CD4-positive, CD25-positive, alpha-beta regulatory T cell (primary cell): ENCODE measurements at regions not wholly inside any gene's neighbourhood (a gene's known extent, or its start where the extent isn't known, plus 50 kb on each side); places are given as distances from the start of the nearest gene placed in this dataset.
"Not testable (repeated sequence)": the region's sequence is repeated elsewhere in the genome, so short reads cannot be mapped to it uniquely, and the experiment has no call there.

Experiments
- ATAC-seq, 2 donors: fragments of 150-1000 bp; cut with Tn5 transposase; one replicate each; pipeline ENCODE4 v1.10.0; 2021; ENCODE audit warnings: low read depth in 2 of 2, moderate number of reproducible peaks in 2 of 2, moderate library complexity in 1 of 2
- DNase-seq, 3 donors: peaks; one replicate each; pipeline versions ENCODE4 v3.0.0 to v3.0.0-alpha.2; 2012 to 2022; ENCODE audit warnings: mixed read lengths in 1 of 3
- H3K27ac ChIP-seq: one replicate; pipeline ENCODE4 v1.7.0; 2013; ENCODE audit warnings: mild to moderate bottlenecking, low read length; ENCODE audit not compliant: insufficient read depth, poor library complexity, severe bottlenecking
- H3K27me3 ChIP-seq: one replicate; pipeline ENCODE4 v1.7.0; 2013; ENCODE audit warnings: low read length; ENCODE audit not compliant: control insufficient read depth, insufficient read depth
- H3K36me3 ChIP-seq: one replicate; pipeline ENCODE4 v1.7.0; 2013; ENCODE audit warnings: mild to moderate bottlenecking, low read length, moderate library complexity; ENCODE audit not compliant: control insufficient read depth, insufficient read depth
- H3K4me1 ChIP-seq: 2 replicates; pipeline ENCODE4 v1.7.0; 2013; ENCODE audit warnings: mild to moderate bottlenecking, low read length; ENCODE audit not compliant: insufficient read depth, control insufficient read depth, poor library complexity, severe bottlenecking
- H3K4me3 ChIP-seq: one replicate; pipeline ENCODE4 v1.7.0; 2013; ENCODE audit warnings: low read depth, mild to moderate bottlenecking, low read length, moderate library complexity
- H3K9me3 ChIP-seq, 2 experiments: 1 replicate in 1 of 2; 2 replicates in 1 of 2; pipeline ENCODE4 v1.7.0; 2013; ENCODE audit warnings: low read length in 2 of 2, mild to moderate bottlenecking in 1 of 2, moderate library complexity in 1 of 2; ENCODE audit not compliant: control insufficient read depth in 2 of 2
- H3K27ac Mint-ChIP-seq, 3 donors: one replicate each; pipeline ENCODE4 v1.8.0; 2020 to 2022; ENCODE audit warnings: mild to moderate bottlenecking in 3 of 3, mixed read lengths in 3 of 3, moderate library complexity in 2 of 3
- H3K27me3 Mint-ChIP-seq: one replicate; pipeline ENCODE4 v1.8.0; 2022; ENCODE audit warnings: mild to moderate bottlenecking, mixed read lengths
- H3K36me3 Mint-ChIP-seq: one replicate; pipeline ENCODE4 v1.8.0; 2020; ENCODE audit warnings: mixed read lengths
- H3K4me1 Mint-ChIP-seq, 4 donors: one replicate each; pipeline ENCODE4 v1.8.0; 2020 to 2022; ENCODE audit warnings: mixed read lengths in 4 of 4, mild to moderate bottlenecking in 1 of 4
- H3K4me3 Mint-ChIP-seq, 4 donors: one replicate each; pipeline ENCODE4 v1.8.0; 2020 to 2022; ENCODE audit warnings: mild to moderate bottlenecking in 4 of 4, mixed read lengths in 4 of 4, moderate library complexity in 3 of 4
- H3K9me3 Mint-ChIP-seq, 7 donors: one replicate each; pipeline ENCODE4 v1.8.0; 2020 to 2022; ENCODE audit warnings: mixed read lengths in 7 of 7, mild to moderate bottlenecking in 3 of 7, moderate library complexity in 2 of 7

DNA sequence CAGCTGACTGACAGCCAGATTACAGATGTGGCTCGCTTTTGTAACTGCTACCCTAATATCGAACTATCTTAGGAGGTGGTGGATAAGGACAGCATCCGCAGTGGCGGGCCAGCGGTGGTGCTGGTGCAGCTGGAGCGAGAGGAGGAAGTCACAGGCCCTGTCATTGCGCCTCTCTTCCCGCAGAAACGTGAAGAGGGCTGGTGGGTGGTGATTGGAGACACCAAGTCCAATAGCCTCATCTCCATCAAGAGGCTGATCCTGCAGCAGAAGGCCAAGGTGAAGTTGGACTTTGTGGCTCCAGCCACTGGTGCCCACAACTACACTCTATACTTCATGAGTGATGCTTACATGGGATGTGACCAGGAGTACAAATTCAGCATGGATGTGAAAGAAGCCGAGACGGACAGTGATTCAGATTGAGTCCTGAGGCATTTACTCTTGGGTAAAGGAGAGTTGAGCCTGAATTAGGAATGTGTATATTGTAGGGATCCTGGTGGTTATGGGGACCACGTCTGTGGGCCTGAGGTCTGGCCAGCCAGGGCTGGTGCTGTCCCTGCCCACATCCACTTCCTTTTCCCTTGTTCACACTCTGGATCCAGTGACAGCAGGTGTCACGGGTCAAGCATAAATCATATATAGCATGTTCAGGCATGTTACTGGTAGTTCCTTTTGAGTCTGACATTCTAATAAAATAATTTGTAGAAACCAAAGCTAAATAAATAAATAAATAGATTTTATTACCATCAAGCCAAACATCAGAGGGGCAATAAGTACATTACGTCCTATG is 89.0 kb upstream of the SMURF2 start:
- no peaks in the 10 kb centered on the region for H3K9me3 Mint-ChIP-seq
- no peak overlapping the region for H3K4me3 Mint-ChIP-seq
- Histone ChIP-seq H3K27ac (no peak overlapping the region), H3K4me3 (no peak overlapping the region), H3K4me1 (no peaks in the 10 kb centered on the region), H3K9me3 (no peaks in the 10 kb centered on the region), H3K36me3 (peaks cover 29% of the 10 kb centered on the region), H3K27me3 (no peaks in the 10 kb centered on the region)
- H3K27ac Mint-ChIP-seq = no peak overlapping the region
- no peak for DNase-seq
- peaks cover 40% of the 10 kb centered on the region for H3K36me3 Mint-ChIP-seq
- peaks cover 0 to 1% (median 0%) of the 10 kb centered on the region in 4 donors for H3K4me1 Mint-ChIP-seq
- no peak for ATAC-seq
- no peaks in the 10 kb centered on the region for H3K27me3 Mint-ChIP-seq

DNA sequence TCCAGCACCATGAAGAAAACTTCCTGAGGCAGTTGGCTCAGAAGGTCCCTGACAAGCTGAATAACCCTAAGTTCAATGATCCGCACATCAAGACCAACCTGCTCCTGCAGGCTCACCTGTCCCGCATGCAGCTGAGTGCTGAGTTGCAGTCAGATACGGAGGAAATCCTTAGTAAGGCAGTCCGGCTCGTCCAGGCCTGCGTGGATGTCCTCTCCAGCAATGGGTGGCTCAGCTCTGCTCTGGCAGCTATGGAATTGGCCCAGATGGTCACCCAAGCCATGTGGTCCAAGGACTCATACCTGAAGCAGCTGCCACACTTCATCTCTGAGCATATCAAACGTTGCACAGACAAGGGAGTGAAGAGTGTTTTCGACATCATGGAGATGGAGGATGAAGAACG is 88.4 kb upstream of the SMURF2 start:
- peaks cover 36% of the 10 kb centered on the region for H3K36me3 Mint-ChIP-seq
- no peak overlapping the region for H3K27ac Mint-ChIP-seq
- no peaks in the 10 kb centered on the region for H3K27me3 ChIP-seq
- no peaks in the 10 kb centered on the region for H3K9me3 ChIP-seq
- H3K36me3 ChIP-seq = peaks cover 25% of the 10 kb centered on the region
- no peaks in the 10 kb centered on the region for H3K27me3 Mint-ChIP-seq
- H3K9me3 Mint-ChIP-seq = no peaks in the 10 kb centered on the region
- DNase-seq (no peak), ATAC-seq (no peak)
- H3K4me1 Mint-ChIP-seq = peaks cover 0 to 1% (median 0%) of the 10 kb centered on the region in 4 donors
- no peak overlapping the region for H3K4me3 ChIP-seq
- H3K27ac ChIP-seq = no peak overlapping the region
- H3K4me1 ChIP-seq = no peaks in the 10 kb centered on the region
- H3K4me3 Mint-ChIP-seq = no peak overlapping the region

DNA sequence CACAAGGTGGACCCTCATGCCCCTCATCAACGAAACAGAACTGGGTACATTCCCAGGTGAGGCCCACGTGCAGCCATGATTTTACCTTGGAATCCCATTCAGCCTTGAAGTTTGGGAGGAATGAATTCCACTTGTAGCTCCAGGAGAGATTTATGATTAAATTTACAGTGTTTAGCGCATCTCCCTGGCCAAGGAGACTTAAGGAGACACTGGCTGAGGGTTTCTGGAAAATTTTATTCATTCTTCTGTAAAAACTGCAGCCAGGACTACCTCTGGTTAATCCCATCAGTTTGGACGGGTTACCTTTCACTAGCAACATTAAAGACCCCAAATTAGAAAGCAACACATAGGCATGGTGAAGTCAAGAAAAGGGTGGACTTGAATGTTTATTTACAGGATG is 87.2 kb upstream of the SMURF2 start:
- Mint-ChIP-seq H3K9me3 (no peaks in the 10 kb centered on the region), H3K27me3 (no peaks in the 10 kb centered on the region), H3K4me1 (peaks cover 0 to 1% (median 0%) of the 10 kb centered on the region in 4 donors), H3K36me3 (peaks cover 30% of the 10 kb centered on the region), H3K27ac (no peak overlapping the region), H3K4me3 (no peak overlapping the region)
- Histone ChIP-seq H3K27me3 (no peaks in the 10 kb centered on the region), H3K4me3 (no peak overlapping the region), H3K27ac (no peak overlapping the region), H3K9me3 (no peaks in the 10 kb centered on the region), H3K36me3 (peaks cover 24% of the 10 kb centered on the region), H3K4me1 (no peaks in the 10 kb centered on the region)
- no peak for DNase-seq
- no peak for ATAC-seq

DNA sequence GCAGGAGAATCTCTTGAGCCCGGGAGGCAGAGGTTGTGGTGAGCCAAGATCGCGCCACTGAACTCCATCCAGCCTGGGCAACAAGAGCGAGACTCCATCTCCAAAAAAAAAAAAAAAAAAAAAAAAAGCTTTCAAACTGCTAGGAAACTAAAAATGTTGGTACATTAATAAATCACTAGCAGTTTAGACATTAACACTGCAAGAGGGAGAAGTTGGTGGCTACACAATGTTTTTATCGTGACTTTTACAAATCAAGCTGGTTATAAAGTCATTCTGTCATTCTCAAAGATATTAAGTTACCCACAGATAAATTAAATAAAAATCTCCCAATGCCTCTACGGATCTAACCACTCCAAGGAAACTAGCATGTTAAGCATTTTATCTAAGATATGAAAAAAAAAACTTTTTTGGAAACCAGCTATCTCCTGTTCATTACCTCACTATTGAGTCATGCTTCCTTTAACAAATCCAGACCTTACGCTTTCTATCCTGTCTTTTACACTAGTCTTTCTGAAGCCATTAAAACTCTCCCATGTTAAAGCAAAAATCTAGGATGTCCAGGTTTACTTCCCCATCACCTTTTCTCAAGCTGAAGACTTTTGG is 85.9 kb upstream of the SMURF2 start:
- DNase-seq = no peak
- H3K27ac Mint-ChIP-seq = no peak overlapping the region
- no peak overlapping the region for H3K4me3 Mint-ChIP-seq

DNA sequence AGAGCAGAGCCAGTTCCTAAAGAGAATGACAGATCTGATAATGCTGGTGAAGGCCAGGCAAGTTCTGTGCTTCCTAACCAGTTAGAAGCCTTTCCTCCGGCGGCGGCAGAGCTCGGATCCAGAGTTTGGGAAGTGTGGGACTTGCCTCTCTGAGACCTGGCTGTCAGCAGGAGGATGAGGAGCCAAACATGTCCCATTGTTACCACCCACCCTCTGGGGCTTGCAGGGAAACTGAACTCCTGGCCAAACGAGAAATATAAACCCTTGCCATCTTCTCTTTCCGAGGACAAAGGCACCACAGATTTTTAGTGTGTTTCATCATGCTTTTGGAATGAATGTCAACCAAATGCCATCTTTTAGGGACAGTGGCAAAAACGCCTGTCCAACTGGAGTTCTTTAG is 80.2 kb upstream of the SMURF2 start:
- no peaks in the 10 kb centered on the region for H3K9me3 Mint-ChIP-seq
- H3K4me3 Mint-ChIP-seq = no peak overlapping the region
- H3K27ac Mint-ChIP-seq = no peak overlapping the region
- Histone ChIP-seq H3K27ac (no peak overlapping the region), H3K4me3 (no peak overlapping the region), H3K4me1 (no peaks in the 10 kb centered on the region), H3K9me3 (no peaks in the 10 kb centered on the region), H3K36me3 (no peaks in the 10 kb centered on the region), H3K27me3 (no peaks in the 10 kb centered on the region)
- H3K36me3 Mint-ChIP-seq = no peaks in the 10 kb centered on the region
- H3K27me3 Mint-ChIP-seq = no peaks in the 10 kb centered on the region
- peaks cover 0 to 6% (median 1%) of the 10 kb centered on the region in 4 donors for H3K4me1 Mint-ChIP-seq
- ATAC-seq (no peak), DNase-seq (no peak)

More for the DNA sequence above, 85.9 kb upstream of the SMURF2 start:
- H3K27me3 ChIP-seq = no peaks in the 10 kb centered on the region
- ATAC-seq = no peak
- Mint-ChIP-seq H3K9me3 (no peaks in the 10 kb centered on the region), H3K4me1 (peaks cover 0 to 1% (median 0%) of the 10 kb centered on the region in 4 donors), H3K36me3 (peaks cover 22% of the 10 kb centered on the region), H3K27me3 (no peaks in the 10 kb centered on the region)
- H3K36me3 ChIP-seq = peaks cover 14% of the 10 kb centered on the region
- no peaks in the 10 kb centered on the region for H3K4me1 ChIP-seq
- H3K27ac ChIP-seq = no peak overlapping the region
- H3K9me3 ChIP-seq = no peaks in the 10 kb centered on the region
- no peak overlapping the region for H3K4me3 ChIP-seq

DNA sequence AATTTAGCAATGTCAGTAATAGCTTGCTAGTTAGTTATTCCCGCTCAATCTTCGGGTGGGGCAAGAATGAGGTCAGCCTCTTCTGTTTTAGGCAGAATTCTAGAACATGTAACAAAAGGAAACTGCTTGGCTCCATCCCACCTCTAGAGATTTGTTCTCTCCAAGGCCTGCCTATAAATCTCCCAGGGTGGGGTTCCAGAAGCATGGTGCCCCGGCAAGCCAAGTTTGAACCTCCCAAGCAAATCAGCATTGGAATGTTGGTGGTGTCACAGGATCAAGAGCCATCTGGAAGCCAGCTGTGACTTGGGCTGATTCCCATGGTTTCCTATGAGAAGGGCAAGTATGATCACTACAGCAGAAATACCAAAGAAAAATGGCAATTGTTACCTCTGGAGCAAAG is 79.8 kb upstream of the SMURF2 start:
- not testable (repeated sequence) for H3K4me1 Mint-ChIP-seq, H3K27ac ChIP-seq

DNA sequence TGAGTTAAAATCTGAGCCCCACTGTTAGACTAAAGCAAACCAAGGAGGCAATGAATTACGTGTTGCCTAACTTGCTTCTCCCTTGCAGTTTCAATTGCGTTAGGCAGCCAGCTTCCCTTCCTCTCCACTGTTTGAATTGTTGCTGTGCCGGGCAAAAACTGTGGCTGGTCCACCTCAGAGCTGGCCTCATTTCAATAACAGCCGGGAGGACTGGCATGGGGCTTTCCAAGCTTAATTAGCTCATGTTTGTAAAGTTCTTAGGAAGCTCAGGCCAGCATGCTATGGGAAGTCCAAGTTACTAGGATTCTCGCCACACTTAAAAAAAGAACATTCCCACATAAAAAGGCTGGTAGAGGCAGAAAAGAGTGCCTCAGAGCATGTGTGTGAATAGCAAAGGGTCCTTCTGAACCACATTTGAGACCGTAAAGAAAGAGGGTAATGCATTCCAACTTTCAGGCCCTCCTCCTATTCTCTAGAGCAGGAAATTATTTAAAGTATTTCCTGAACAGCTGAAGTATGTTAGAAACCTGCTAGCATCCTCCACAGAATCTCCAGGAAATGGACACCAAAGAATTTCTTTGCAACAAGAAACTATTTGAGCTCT is 79.0 kb upstream of the SMURF2 start:
- no peak for DNase-seq
- no peaks in the 10 kb centered on the region for H3K36me3 ChIP-seq
- ATAC-seq = no peak
- Mint-ChIP-seq H3K4me3 (no peak overlapping the region), H3K9me3 (no peaks in the 10 kb centered on the region), H3K27ac (peak overlapping the region in 1 of 3 donors; percentile 4), H3K27me3 (no peaks in the 10 kb centered on the region), H3K4me1 (peaks cover 0 to 11% (median 5%) of the 10 kb centered on the region in 4 donors), H3K36me3 (no peaks in the 10 kb centered on the region)
- H3K4me1 ChIP-seq = no peaks in the 10 kb centered on the region
- H3K9me3 ChIP-seq = no peaks in the 10 kb centered on the region
- no peaks in the 10 kb centered on the region for H3K27me3 ChIP-seq
- H3K4me3 ChIP-seq = no peak overlapping the region
- no peak overlapping the region for H3K27ac ChIP-seq

More for the DNA sequence above, 79.8 kb upstream of the SMURF2 start:
- H3K27me3 ChIP-seq, H3K9me3 ChIP-seq, H3K27me3 Mint-ChIP-seq, H3K4me1 ChIP-seq, ATAC-seq, H3K36me3 Mint-ChIP-seq, H3K4me3 Mint-ChIP-seq, H3K27ac Mint-ChIP-seq, H3K36me3 ChIP-seq, H3K4me3 ChIP-seq, DNase-seq, H3K9me3 Mint-ChIP-seq: not testable (repeated sequence)
